ENCODE measurements at regions not wholly inside any gene's neighbourhood (a gene's known extent, or its start where the extent isn't known, plus 50 kb on each side); places are given as distances from the start of the nearest gene placed in this dataset.

DNA sequence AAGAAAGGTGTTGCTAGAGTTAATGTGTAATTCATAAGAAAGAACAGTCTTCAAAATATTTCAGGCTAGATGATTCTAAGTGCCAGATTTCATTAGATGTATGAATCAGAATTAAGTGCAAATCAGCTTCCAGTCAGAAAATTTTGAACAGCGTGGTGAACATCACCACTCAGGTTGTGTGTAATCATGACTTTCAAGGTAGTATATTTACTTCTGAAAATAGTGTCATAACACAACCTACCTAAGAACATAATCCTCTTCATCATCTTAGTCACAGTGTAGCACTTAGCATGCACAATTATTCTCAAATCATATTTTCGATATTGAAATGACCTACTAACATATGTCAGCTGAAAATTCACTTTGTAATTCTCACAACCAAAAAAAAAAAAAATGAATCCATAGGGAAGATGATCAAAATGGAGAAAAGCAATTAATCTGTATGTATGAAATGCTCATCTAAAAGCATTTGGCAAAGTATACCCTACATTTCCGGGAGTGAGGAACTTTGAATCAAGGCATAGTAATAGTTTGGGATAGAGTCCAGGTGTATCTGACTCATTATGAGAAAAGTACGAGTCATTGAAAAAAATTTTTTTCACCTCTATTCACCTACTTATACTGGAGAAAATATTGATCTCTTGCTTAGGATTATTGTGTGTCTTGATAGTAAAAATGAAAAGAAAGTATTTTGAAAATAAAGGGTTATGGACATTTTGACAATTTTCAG lies 221.8 kb upstream of the CHRM3 start:
- TF ChIP-seq CTCF (IDR thresholded peaks at IDR 0.05) = no peak
- TF ChIP-seq EP300 (IDR thresholded peaks at IDR 0.05) = no peak

Measured in sigmoid colon (tissue), 4 donors.